ENCODE measurements at regions not wholly inside any gene's neighbourhood (a gene's known extent, or its start where the extent isn't known, plus 50 kb on each side); places are given as distances from the start of the nearest gene placed in this dataset.

GRCh38 chr15:98143116-98143515 lies 182.6 kb downstream of the ARRDC4 start:
- no peak overlapping the region for H3K27ac ChIP-seq
- no peak overlapping the region for H3K4me3 ChIP-seq
- DNase-seq = no peak
- peaks cover 0 to 5% (median 0%) of the 10 kb centered on the region in 4 donors for H3K27me3 ChIP-seq
- H3K9me3 ChIP-seq = no peaks in the 10 kb centered on the region
- no peak for TF ChIP-seq CTCF (IDR thresholded peaks at IDR 0.05)
- no peak for TF ChIP-seq POLR2A (IDR thresholded peaks at IDR 0.05)
- peaks cover 0 to 10% (median 6%) of the 10 kb centered on the region in 3 donors for H3K4me1 ChIP-seq
- H3K36me3 ChIP-seq = no peaks in the 10 kb centered on the region
- WGBS, 2 donors = 80 to 93% methylated on average over 3 to 4 of the region's 4 CpGs
- intact Hi-C loops (cut with DNase I) = no loop called here

- no peak for DNase-seq
- no peak overlapping the region for H3K4me3 ChIP-seq
- intact Hi-C loops (cut with DNase I) = no loop called here
- no peaks in the 10 kb centered on the region for H3K9me3 ChIP-seq
- WGBS, 2 donors = 25 to 28% methylated on average over 1 to 2 of the region's 2 CpGs
- TF ChIP-seq POLR2A (IDR thresholded peaks at IDR 0.05) (no peak), CTCF (IDR thresholded peaks at IDR 0.05) (no peak)
- peaks cover 0 to 10% (median 6%) of the 10 kb centered on the region in 3 donors for H3K4me1 ChIP-seq
- H3K27ac ChIP-seq = no peak overlapping the region
- peaks cover 0 to 10% (median 0%) of the 10 kb centered on the region in 4 donors for H3K27me3 ChIP-seq
- H3K36me3 ChIP-seq = no peaks in the 10 kb centered on the region
Observed at GRCh38 chr15:98144388-98144787, 183.9 kb downstream of the ARRDC4 start.

- Histone ChIP-seq H3K36me3 (no peaks in the 10 kb centered on the region), H3K27ac (no peak overlapping the region), H3K4me3 (no peak overlapping the region), H3K27me3 (peaks cover 0 to 10% (median 0%) of the 10 kb centered on the region in 4 donors), H3K4me1 (peaks cover 0 to 10% (median 6%) of the 10 kb centered on the region in 3 donors), H3K9me3 (no peaks in the 10 kb centered on the region)
- intact Hi-C loops (cut with DNase I) = no loop called here
- DNase-seq = no peak
- 78 to 86% methylated on average over 17 of the region's 17 CpGs for WGBS, 2 donors
- no peak for TF ChIP-seq CTCF (IDR thresholded peaks at IDR 0.05)
- TF ChIP-seq POLR2A (IDR thresholded peaks at IDR 0.05) = no peak
Observed at GRCh38 chr15:98146031-98146820, 185.7 kb downstream of the ARRDC4 start.

GRCh38 chr15:98147415-98147814 lies 186.9 kb downstream of the ARRDC4 start:
- H3K9me3 ChIP-seq = no peaks in the 10 kb centered on the region
- H3K36me3 ChIP-seq = no peaks in the 10 kb centered on the region
- H3K27me3 ChIP-seq = peaks cover 0 to 10% (median 0%) of the 10 kb centered on the region in 4 donors
- TF ChIP-seq CTCF (IDR thresholded peaks at IDR 0.05) = no peak
- TF ChIP-seq POLR2A (IDR thresholded peaks at IDR 0.05) = no peak
- no peak for DNase-seq
- no peak overlapping the region for H3K27ac ChIP-seq
- intact Hi-C loops (cut with DNase I) = no loop called here
- H3K4me1 ChIP-seq = peaks cover 0 to 10% (median 6%) of the 10 kb centered on the region in 3 donors
- no peak overlapping the region for H3K4me3 ChIP-seq
- 56 to 75% methylated on average over 3 to 4 of the region's 5 CpGs for WGBS, 2 donors

GRCh38 chr15:98150084-98150483 lies 189.6 kb downstream of the ARRDC4 start:
- no peaks in the 10 kb centered on the region for H3K4me1 ChIP-seq
- no peak for DNase-seq
- intact Hi-C loops (cut with DNase I) = no loop called here
- H3K27ac ChIP-seq = no peak overlapping the region
- H3K27me3 ChIP-seq = peaks cover 0 to 10% (median 0%) of the 10 kb centered on the region in 4 donors
- no peaks in the 10 kb centered on the region for H3K36me3 ChIP-seq
- 72 to 76% methylated on average over 2 of the region's 2 CpGs for WGBS, 2 donors
- no peak overlapping the region for H3K4me3 ChIP-seq
- no peaks in the 10 kb centered on the region for H3K9me3 ChIP-seq
- no peak for TF ChIP-seq CTCF (IDR thresholded peaks at IDR 0.05)
- no peak for TF ChIP-seq POLR2A (IDR thresholded peaks at IDR 0.05)

Measured in esophagus squamous epithelium (tissue), 5 donors.